ENCODE measurements at regions not wholly inside any gene's neighbourhood (a gene's known extent, or its start where the extent isn't known, plus 50 kb on each side); places are given as distances from the start of the nearest gene placed in this dataset.

DNA sequence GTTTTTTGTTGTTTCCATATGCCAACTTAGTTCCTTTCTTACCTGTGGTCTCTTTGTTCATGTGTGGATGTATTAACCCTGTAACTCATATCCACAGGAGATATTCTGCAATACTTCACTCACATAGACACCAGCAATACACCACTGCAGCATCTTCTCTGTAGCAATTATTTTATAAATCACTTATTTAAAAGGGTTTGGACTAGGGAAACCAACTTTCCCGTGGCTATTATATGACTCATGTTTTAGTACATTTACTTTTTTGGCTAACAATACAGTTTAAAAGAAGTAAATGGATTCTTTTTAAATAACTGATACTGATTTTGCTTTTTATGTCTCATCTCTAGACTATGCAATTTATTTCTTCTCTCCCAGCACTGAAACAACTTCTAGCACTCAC, 488.9 kb downstream of the MBD2 start:
- no peaks in the 10 kb centered on the region for H3K36me3 Mint-ChIP-seq
- H3K27ac Mint-ChIP-seq: no peak overlapping the region
- no peak for ATAC-seq
- CTCF ChIA-PET: no interaction called here
- H3K4me1 Mint-ChIP-seq: no peaks in the 10 kb centered on the region
- peaks cover 9% of the 10 kb centered on the region for H3K9me3 Mint-ChIP-seq (ENCODE audit: low read depth)
- H3K4me3 Mint-ChIP-seq: no peak overlapping the region
- DNase-seq: no peak
- no peaks in the 10 kb centered on the region for H3K27me3 Mint-ChIP-seq

DNA sequence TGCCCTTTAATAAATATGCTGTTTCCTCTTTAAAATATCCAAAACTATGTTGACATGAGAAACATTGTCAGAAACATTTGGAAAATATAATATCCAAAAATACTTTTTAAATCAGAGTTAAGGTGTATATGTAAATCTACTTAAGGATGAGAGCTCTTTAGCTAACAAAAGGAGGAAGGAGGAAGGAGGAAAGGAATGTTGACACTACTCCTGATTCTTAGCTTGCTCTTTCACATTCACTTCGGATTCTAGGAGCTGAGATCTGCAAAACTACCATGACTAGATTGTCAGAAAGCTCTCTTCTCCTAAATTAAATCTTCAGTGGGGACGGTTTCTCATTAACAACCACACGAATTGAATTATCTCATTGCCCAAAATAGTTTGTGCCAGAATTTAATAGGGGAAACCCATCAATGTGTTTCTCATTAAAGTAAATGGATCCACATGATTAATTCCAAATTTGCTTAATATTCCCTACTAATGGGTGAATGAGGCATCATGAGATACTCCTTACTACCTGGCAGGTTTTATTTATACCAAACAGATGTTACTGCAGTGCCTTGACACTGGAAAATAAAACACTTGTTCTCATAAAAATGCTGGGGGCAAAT, 509.1 kb downstream of the MBD2 start:
- no peaks in the 10 kb centered on the region for H3K27me3 Mint-ChIP-seq
- DNase-seq (no peak), ATAC-seq (no peak)
- no peak overlapping the region for H3K4me3 Mint-ChIP-seq
- CTCF ChIA-PET: no interaction called here
- no peak overlapping the region for H3K27ac Mint-ChIP-seq
- no peaks in the 10 kb centered on the region for H3K9me3 Mint-ChIP-seq (ENCODE audit: low read depth)
- no peaks in the 10 kb centered on the region for H3K36me3 Mint-ChIP-seq
- H3K4me1 Mint-ChIP-seq: no peaks in the 10 kb centered on the region

GRCh38 chr18:53710080-53710479, 514.4 kb downstream of the MBD2 start:
- Mint-ChIP-seq H3K36me3 (no peaks in the 10 kb centered on the region), H3K4me3 (no peak overlapping the region), H3K27ac (no peak overlapping the region), H3K27me3 (no peaks in the 10 kb centered on the region), H3K9me3 (ENCODE audit: low read depth) (no peaks in the 10 kb centered on the region), H3K4me1 (no peaks in the 10 kb centered on the region)
- CTCF ChIA-PET: no interaction called here
- ATAC-seq (no peak), DNase-seq (no peak)

DNA sequence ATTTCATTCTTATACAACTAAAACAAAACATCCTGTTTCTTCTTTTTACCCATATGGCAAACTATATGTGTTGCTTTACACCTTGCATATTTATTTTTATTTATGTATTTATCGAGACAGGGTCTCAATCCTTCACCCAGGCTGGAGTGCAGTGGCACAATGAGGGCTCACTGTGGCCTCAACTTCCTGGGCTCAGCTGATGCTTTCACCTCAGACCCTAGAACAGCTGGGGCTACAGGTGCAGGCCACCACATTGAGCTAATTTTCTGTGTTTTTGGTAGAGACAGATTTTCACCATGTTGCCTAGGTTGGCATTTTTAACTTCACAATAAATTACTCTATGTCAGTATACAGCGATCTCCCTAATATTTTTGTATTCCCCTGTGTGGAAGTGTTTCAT, 522.0 kb downstream of the MBD2 start:
- CTCF ChIA-PET: no interaction called here
- H3K27me3 Mint-ChIP-seq: no peaks in the 10 kb centered on the region
- H3K36me3 Mint-ChIP-seq: no peaks in the 10 kb centered on the region
- ATAC-seq (no peak), DNase-seq (no peak)
- no peaks in the 10 kb centered on the region for H3K4me1 Mint-ChIP-seq
- H3K4me3 Mint-ChIP-seq: no peak overlapping the region
- no peaks in the 10 kb centered on the region for H3K9me3 Mint-ChIP-seq (ENCODE audit: low read depth)
- H3K27ac Mint-ChIP-seq: no peak overlapping the region

DNA sequence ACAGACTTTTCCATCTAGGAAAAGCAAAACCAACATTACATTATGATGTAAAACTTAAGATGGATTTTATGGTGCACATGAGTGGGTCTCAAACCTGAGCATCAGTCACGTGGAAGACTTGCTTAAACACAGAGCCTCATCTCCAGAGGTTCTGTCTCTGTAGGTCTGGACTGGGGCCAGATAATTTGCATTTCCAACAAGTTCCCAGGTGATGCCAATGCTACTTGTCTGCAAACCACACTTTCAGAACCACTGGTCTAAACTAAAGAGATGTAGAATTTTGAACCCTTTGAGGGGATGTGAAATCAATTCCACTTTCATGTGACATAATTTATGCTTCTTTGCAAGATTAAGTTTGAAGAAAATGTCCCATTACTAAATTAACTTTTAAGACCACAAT, 522.8 kb downstream of the MBD2 start:
- CTCF ChIA-PET: no interaction called here
- ATAC-seq (no peak), DNase-seq (no peak)
- no peak overlapping the region for H3K27ac Mint-ChIP-seq
- no peak overlapping the region for H3K4me3 Mint-ChIP-seq
- H3K4me1 Mint-ChIP-seq: no peaks in the 10 kb centered on the region
- H3K36me3 Mint-ChIP-seq: no peaks in the 10 kb centered on the region
- no peaks in the 10 kb centered on the region for H3K27me3 Mint-ChIP-seq
- H3K9me3 Mint-ChIP-seq (ENCODE audit: low read depth): no peaks in the 10 kb centered on the region

- no peaks in the 10 kb centered on the region for H3K9me3 Mint-ChIP-seq (ENCODE audit: low read depth)
These were observed 525.6 kb downstream of the MBD2 start for GRCh38 chr18:53698907-53699306.

GRCh38 chr18:53689886-53690285, 534.6 kb downstream of the MBD2 start:
- CTCF ChIA-PET: no interaction called here

More at GRCh38 chr18:53698907-53699306, 525.6 kb downstream of the MBD2 start:
- DNase-seq: no peak
- CTCF ChIA-PET: interaction anchor here (0.8 to 1.0 kb wide), 2 partner anchors 418 to 421 kb away, joined by 3 to 4 read pairs; no protein-coding TSS in a partner anchor
- Mint-ChIP-seq H3K36me3 (no peaks in the 10 kb centered on the region), H3K27me3 (no peaks in the 10 kb centered on the region), H3K4me1 (no peaks in the 10 kb centered on the region), H3K4me3 (no peak overlapping the region), H3K27ac (no peak overlapping the region)
- no peak for ATAC-seq

DNA sequence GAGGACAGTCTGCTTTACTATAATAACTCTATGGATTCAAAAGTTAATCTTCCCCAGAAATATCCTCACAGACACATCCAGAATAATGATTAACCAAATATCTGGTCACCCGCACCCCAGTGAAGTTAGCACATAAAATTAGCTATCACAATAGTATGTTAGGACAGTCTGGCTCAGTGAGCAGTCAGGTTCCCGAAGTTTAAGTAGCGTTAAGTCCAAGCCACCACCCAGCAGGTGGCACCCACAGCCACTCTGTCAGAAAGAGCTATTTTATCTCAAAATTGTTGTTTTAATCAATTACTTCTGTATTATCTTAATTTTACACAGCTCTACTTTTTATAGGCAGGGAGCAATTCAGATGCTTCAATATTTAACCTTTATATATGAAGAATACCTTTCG, 537.5 kb downstream of the MBD2 start:
- no peaks in the 10 kb centered on the region for H3K36me3 Mint-ChIP-seq
- H3K27ac Mint-ChIP-seq: no peak overlapping the region
- ATAC-seq (no peak), DNase-seq (no peak)
- no peaks in the 10 kb centered on the region for H3K9me3 Mint-ChIP-seq (ENCODE audit: low read depth)
- no peak overlapping the region for H3K4me3 Mint-ChIP-seq
- H3K27me3 Mint-ChIP-seq: no peaks in the 10 kb centered on the region
- CTCF ChIA-PET: no interaction called here
- no peaks in the 10 kb centered on the region for H3K4me1 Mint-ChIP-seq

More at GRCh38 chr18:53689886-53690285, 534.6 kb downstream of the MBD2 start:
- Mint-ChIP-seq H3K4me1 (no peaks in the 10 kb centered on the region), H3K4me3 (no peak overlapping the region), H3K36me3 (no peaks in the 10 kb centered on the region), H3K9me3 (ENCODE audit: low read depth) (no peaks in the 10 kb centered on the region), H3K27me3 (no peaks in the 10 kb centered on the region), H3K27ac (no peak overlapping the region)
- DNase-seq: no peak
- no peak for ATAC-seq

DNA sequence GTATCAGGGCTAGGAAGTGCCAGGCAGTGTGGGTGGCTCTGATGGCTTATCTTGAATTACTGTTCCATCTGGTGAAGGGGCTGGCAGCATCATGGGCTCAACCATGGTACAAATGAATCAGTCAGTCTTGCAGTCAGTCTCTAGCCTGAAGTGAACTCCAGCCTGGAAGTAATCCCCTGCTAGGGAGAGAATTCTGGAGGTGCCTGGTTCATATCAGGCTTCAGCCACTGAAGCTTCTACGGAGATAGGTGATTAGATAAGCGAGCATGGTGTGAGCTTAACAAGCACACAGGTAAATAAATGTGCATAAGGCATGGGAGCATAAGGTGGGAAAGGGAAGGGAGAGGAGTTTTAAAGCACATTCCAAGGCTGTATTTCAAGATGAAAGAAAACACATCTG, 541.7 kb downstream of the MBD2 start:
- H3K27me3 Mint-ChIP-seq: no peaks in the 10 kb centered on the region
- H3K4me3 Mint-ChIP-seq: no peak overlapping the region
- no peak for ATAC-seq
- CTCF ChIA-PET: no interaction called here
- H3K9me3 Mint-ChIP-seq (ENCODE audit: low read depth): no peaks in the 10 kb centered on the region
- no peaks in the 10 kb centered on the region for H3K4me1 Mint-ChIP-seq
- no peaks in the 10 kb centered on the region for H3K36me3 Mint-ChIP-seq
- no peak for DNase-seq
- H3K27ac Mint-ChIP-seq: no peak overlapping the region

DNA sequence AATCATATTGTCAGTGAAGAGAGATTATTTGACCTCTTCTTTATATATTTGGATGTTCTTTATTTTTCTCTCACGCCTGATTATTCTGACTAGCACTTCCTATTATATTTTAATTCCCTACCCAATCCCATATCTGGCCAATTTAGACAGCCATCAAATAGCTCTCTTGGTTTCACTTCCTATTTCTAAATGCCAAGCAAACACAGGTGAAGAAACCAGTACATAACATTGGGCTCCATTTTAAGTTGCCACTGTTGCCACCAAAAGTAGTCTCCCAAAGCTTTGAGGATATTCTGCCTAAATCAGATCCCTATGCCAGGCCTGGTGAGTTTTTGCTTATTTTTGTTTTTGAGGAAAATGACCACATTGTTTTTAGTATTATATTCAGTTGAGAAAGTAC, 547.0 kb downstream of the MBD2 start:
- ATAC-seq (no peak), DNase-seq (no peak)
- Mint-ChIP-seq H3K9me3 (ENCODE audit: low read depth) (peaks cover 2% of the 10 kb centered on the region), H3K4me3 (no peak overlapping the region), H3K27ac (no peak overlapping the region), H3K36me3 (no peaks in the 10 kb centered on the region), H3K27me3 (no peaks in the 10 kb centered on the region), H3K4me1 (no peaks in the 10 kb centered on the region)
- CTCF ChIA-PET: no interaction called here

GRCh38 chr18:53665701-53666100, 558.8 kb downstream of the MBD2 start:
- ATAC-seq: no peak
- peaks cover 12% of the 10 kb centered on the region for H3K9me3 Mint-ChIP-seq (ENCODE audit: low read depth)
- H3K27ac Mint-ChIP-seq: no peak overlapping the region
- no peaks in the 10 kb centered on the region for H3K36me3 Mint-ChIP-seq
- no peak overlapping the region for H3K4me3 Mint-ChIP-seq
- H3K27me3 Mint-ChIP-seq: no peaks in the 10 kb centered on the region
- no peaks in the 10 kb centered on the region for H3K4me1 Mint-ChIP-seq
- CTCF ChIA-PET: no interaction called here
- DNase-seq: no peak

- H3K36me3 Mint-ChIP-seq: no peaks in the 10 kb centered on the region
- CTCF ChIA-PET: no interaction called here
- H3K9me3 Mint-ChIP-seq (ENCODE audit: low read depth): peaks cover 9% of the 10 kb centered on the region
- no peak overlapping the region for H3K4me3 Mint-ChIP-seq
- DNase-seq: no peak
- no peak overlapping the region for H3K27ac Mint-ChIP-seq
- ATAC-seq: no peak
- no peaks in the 10 kb centered on the region for H3K4me1 Mint-ChIP-seq
- no peaks in the 10 kb centered on the region for H3K27me3 Mint-ChIP-seq
These were observed 559.9 kb downstream of the MBD2 start for GRCh38 chr18:53664575-53664974.

GRCh38 chr18:53660306-53660705, 564.2 kb downstream of the MBD2 start:
- Mint-ChIP-seq H3K27me3 (no peaks in the 10 kb centered on the region), H3K4me3 (no peak overlapping the region), H3K36me3 (no peaks in the 10 kb centered on the region), H3K9me3 (ENCODE audit: low read depth) (peaks cover 6% of the 10 kb centered on the region), H3K4me1 (no peaks in the 10 kb centered on the region), H3K27ac (no peak overlapping the region)
- no peak for DNase-seq
- CTCF ChIA-PET: no interaction called here
- ATAC-seq: no peak

DNA sequence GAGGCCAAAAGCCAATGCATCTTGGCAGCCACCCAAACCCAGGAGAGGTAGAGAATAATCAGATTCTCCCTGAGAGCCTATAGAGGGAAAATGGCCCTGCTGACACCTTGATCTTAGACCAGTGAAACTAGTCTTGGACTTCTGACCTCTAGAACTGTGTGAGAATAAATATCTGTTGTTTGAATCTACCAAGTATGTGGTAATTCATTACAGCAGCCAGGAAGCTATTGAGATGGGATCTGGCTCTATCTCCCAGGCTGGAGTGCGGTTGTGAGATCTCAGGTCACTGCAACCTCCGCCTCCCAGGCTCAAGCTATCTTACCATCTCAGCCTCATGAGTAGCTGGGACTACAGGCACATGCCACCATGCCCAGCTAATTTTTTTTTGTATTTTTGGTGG, 567.2 kb downstream of the MBD2 start:
- no peak for DNase-seq
- CTCF ChIA-PET: no interaction called here
- no peak overlapping the region for H3K27ac Mint-ChIP-seq
- no peaks in the 10 kb centered on the region for H3K27me3 Mint-ChIP-seq
- H3K36me3 Mint-ChIP-seq: no peaks in the 10 kb centered on the region
- no peaks in the 10 kb centered on the region for H3K4me1 Mint-ChIP-seq
- no peak overlapping the region for H3K4me3 Mint-ChIP-seq
- H3K9me3 Mint-ChIP-seq (ENCODE audit: low read depth): peaks cover 3% of the 10 kb centered on the region
- no peak for ATAC-seq

DNA sequence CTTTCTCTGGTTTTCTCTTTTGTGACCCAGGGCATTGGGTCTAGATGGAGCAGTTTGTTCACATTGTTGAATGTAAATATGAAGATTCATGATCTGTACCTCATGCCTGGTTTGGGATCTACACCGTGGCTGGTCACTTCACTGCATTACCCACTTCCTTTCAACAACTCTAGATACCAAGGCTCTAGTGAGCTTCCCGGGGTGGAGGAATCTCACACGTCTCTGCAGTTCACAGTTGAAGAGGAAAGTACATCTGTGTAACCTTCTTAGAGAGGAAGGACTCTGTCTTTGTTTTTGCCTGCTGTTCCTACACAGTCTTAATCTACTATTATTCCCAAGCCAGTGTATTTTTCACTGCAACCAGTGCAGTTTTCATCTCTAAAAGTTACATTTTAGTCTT, 574.8 kb downstream of the MBD2 start:
- no peak overlapping the region for H3K4me3 Mint-ChIP-seq
- DNase-seq (no peak), ATAC-seq (no peak)
- no peaks in the 10 kb centered on the region for H3K4me1 Mint-ChIP-seq
- CTCF ChIA-PET: no interaction called here
- H3K9me3 Mint-ChIP-seq (ENCODE audit: low read depth): no peaks in the 10 kb centered on the region
- no peaks in the 10 kb centered on the region for H3K27me3 Mint-ChIP-seq
- H3K36me3 Mint-ChIP-seq: no peaks in the 10 kb centered on the region
- H3K27ac Mint-ChIP-seq: no peak overlapping the region
